ENCODE measurements at regions not wholly inside any gene's neighbourhood (a gene's known extent, or its start where the extent isn't known, plus 50 kb on each side); places are given as distances from the start of the nearest gene placed in this dataset.

- Histone ChIP-seq H3K9me2 (replicated peaks; ENCODE audit: insufficient read depth, low read length) (no peaks in the 10 kb centered on the region), H3K4me2 (ENCODE audit: low read depth, low read length, poor library complexity, severe bottlenecking) (no peak overlapping the region), H3K4me1 (ENCODE audit: low read length) (no peaks in the 10 kb centered on the region), H3K27ac (ENCODE audit: low read length) (no peak overlapping the region), H3K9me3 (ENCODE audit: low read length) (peaks cover 38% of the 10 kb centered on the region), H3K27me3 (ENCODE audit: low read length) (no peaks in the 10 kb centered on the region), H2AFZ (ENCODE audit: low read length) (no peak overlapping the region), H4K20me1 (ENCODE audit: insufficient read depth, low read depth, low read length) (no peaks in the 10 kb centered on the region), H3K36me3 (ENCODE audit: insufficient read depth, low read length) (no peaks in the 10 kb centered on the region), H3K79me2 (ENCODE audit: low read length) (no peaks in the 10 kb centered on the region), H3K9ac (ENCODE audit: low read length) (no peak overlapping the region), H3K4me3 (ENCODE audit: low read length) (no peak overlapping the region)
- no peak for DNase-seq
Observed at GRCh38 chr14:41047763-41048162, 558.9 kb upstream of the LRFN5 start.

DNA sequence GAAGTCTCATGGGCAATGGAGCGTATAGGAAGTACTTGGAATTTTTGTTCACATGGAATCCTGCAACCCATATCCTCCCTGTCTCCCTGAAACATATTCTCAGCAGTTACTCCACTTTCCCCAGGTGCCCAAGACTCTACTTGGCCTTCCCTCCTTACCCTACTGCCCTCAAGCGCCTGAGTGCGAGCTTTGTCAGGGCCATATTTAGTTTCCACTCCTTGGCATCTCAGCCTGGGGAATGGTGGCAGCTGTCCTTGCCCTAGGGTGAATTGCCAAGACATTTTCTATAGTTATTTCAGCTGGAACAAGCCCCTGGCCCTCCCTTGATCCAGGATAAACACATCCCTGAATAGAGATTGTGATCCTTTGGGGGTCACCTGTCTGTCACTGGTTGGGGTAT is 569.3 kb upstream of the LRFN5 start:
- no peak for DNase-seq
- H2AFZ ChIP-seq (ENCODE audit: low read length): no peak overlapping the region
- H3K9ac ChIP-seq (ENCODE audit: low read length): no peak overlapping the region
- H3K4me2 ChIP-seq (ENCODE audit: low read depth, low read length, poor library complexity, severe bottlenecking): no peak overlapping the region
- H3K79me2 ChIP-seq (ENCODE audit: low read length): no peaks in the 10 kb centered on the region
- H3K27ac ChIP-seq (ENCODE audit: low read length): no peak overlapping the region
- no peak overlapping the region for H3K4me3 ChIP-seq (ENCODE audit: low read length)
- no peaks in the 10 kb centered on the region for H3K4me1 ChIP-seq (ENCODE audit: low read length)
- H3K36me3 ChIP-seq (ENCODE audit: insufficient read depth, low read length): no peaks in the 10 kb centered on the region
- H3K27me3 ChIP-seq (ENCODE audit: low read length): no peaks in the 10 kb centered on the region
- no peaks in the 10 kb centered on the region for H4K20me1 ChIP-seq (ENCODE audit: insufficient read depth, low read depth, low read length)
- peaks cover 48% of the 10 kb centered on the region for H3K9me3 ChIP-seq (ENCODE audit: low read length)
- H3K9me2 ChIP-seq (replicated peaks; ENCODE audit: insufficient read depth, low read length): no peaks in the 10 kb centered on the region

GRCh38 chr14:41034969-41035368 is 571.7 kb upstream of the LRFN5 start:
- Histone ChIP-seq H4K20me1 (ENCODE audit: insufficient read depth, low read depth, low read length) (no peaks in the 10 kb centered on the region), H3K27ac (ENCODE audit: low read length) (no peak overlapping the region), H2AFZ (ENCODE audit: low read length) (no peak overlapping the region), H3K4me1 (ENCODE audit: low read length) (no peaks in the 10 kb centered on the region), H3K79me2 (ENCODE audit: low read length) (no peaks in the 10 kb centered on the region), H3K36me3 (ENCODE audit: insufficient read depth, low read length) (no peaks in the 10 kb centered on the region), H3K4me3 (ENCODE audit: low read length) (no peak overlapping the region), H3K4me2 (ENCODE audit: low read depth, low read length, poor library complexity, severe bottlenecking) (no peak overlapping the region), H3K27me3 (ENCODE audit: low read length) (no peaks in the 10 kb centered on the region), H3K9ac (ENCODE audit: low read length) (no peak overlapping the region), H3K9me3 (ENCODE audit: low read length) (peaks cover 57% of the 10 kb centered on the region), H3K9me2 (replicated peaks; ENCODE audit: insufficient read depth, low read length) (no peaks in the 10 kb centered on the region)
- no peak for DNase-seq

GRCh38 chr14:41022932-41023331 is 583.7 kb upstream of the LRFN5 start:
- no peak overlapping the region for H3K9ac ChIP-seq (ENCODE audit: low read length)
- DNase-seq: no peak
- no peak overlapping the region for H3K4me3 ChIP-seq (ENCODE audit: low read length)

GRCh38 chr14:41016213-41016612 is 590.5 kb upstream of the LRFN5 start:
- no peak for DNase-seq
- Histone ChIP-seq H4K20me1 (ENCODE audit: insufficient read depth, low read depth, low read length) (no peaks in the 10 kb centered on the region), H3K79me2 (ENCODE audit: low read length) (no peaks in the 10 kb centered on the region), H3K9me2 (replicated peaks; ENCODE audit: insufficient read depth, low read length) (no peaks in the 10 kb centered on the region), H3K4me1 (ENCODE audit: low read length) (no peaks in the 10 kb centered on the region), H3K4me3 (ENCODE audit: low read length) (no peak overlapping the region), H3K9me3 (ENCODE audit: low read length) (peaks cover 34% of the 10 kb centered on the region), H3K4me2 (ENCODE audit: low read depth, low read length, poor library complexity, severe bottlenecking) (no peak overlapping the region), H2AFZ (ENCODE audit: low read length) (no peak overlapping the region), H3K36me3 (ENCODE audit: insufficient read depth, low read length) (no peaks in the 10 kb centered on the region), H3K27me3 (ENCODE audit: low read length) (no peaks in the 10 kb centered on the region), H3K27ac (ENCODE audit: low read length) (no peak overlapping the region), H3K9ac (ENCODE audit: low read length) (no peak overlapping the region)

More at GRCh38 chr14:41022932-41023331, 583.7 kb upstream of the LRFN5 start:
- Histone ChIP-seq H3K27ac (ENCODE audit: low read length) (no peak overlapping the region), H3K79me2 (ENCODE audit: low read length) (no peaks in the 10 kb centered on the region), H3K4me2 (ENCODE audit: low read depth, low read length, poor library complexity, severe bottlenecking) (no peak overlapping the region), H3K4me1 (ENCODE audit: low read length) (no peaks in the 10 kb centered on the region), H3K9me3 (ENCODE audit: low read length) (peaks cover 48% of the 10 kb centered on the region), H2AFZ (ENCODE audit: low read length) (no peak overlapping the region), H3K27me3 (ENCODE audit: low read length) (no peaks in the 10 kb centered on the region), H3K9me2 (replicated peaks; ENCODE audit: insufficient read depth, low read length) (no peaks in the 10 kb centered on the region), H4K20me1 (ENCODE audit: insufficient read depth, low read depth, low read length) (no peaks in the 10 kb centered on the region), H3K36me3 (ENCODE audit: insufficient read depth, low read length) (no peaks in the 10 kb centered on the region)

GRCh38 chr14:41000350-41000749 is 606.3 kb upstream of the LRFN5 start:
- Histone ChIP-seq H4K20me1 (ENCODE audit: insufficient read depth, low read depth, low read length) (no peaks in the 10 kb centered on the region), H3K9me3 (ENCODE audit: low read length) (peaks cover 31% of the 10 kb centered on the region), H3K4me1 (ENCODE audit: low read length) (no peaks in the 10 kb centered on the region), H3K4me2 (ENCODE audit: low read depth, low read length, poor library complexity, severe bottlenecking) (no peak overlapping the region), H3K27ac (ENCODE audit: low read length) (no peak overlapping the region), H3K4me3 (ENCODE audit: low read length) (no peak overlapping the region), H3K27me3 (ENCODE audit: low read length) (no peaks in the 10 kb centered on the region), H3K36me3 (ENCODE audit: insufficient read depth, low read length) (no peaks in the 10 kb centered on the region), H2AFZ (ENCODE audit: low read length) (no peak overlapping the region), H3K9ac (ENCODE audit: low read length) (no peak overlapping the region), H3K79me2 (ENCODE audit: low read length) (no peaks in the 10 kb centered on the region), H3K9me2 (replicated peaks; ENCODE audit: insufficient read depth, low read length) (no peaks in the 10 kb centered on the region)
- DNase-seq: no peak

DNA sequence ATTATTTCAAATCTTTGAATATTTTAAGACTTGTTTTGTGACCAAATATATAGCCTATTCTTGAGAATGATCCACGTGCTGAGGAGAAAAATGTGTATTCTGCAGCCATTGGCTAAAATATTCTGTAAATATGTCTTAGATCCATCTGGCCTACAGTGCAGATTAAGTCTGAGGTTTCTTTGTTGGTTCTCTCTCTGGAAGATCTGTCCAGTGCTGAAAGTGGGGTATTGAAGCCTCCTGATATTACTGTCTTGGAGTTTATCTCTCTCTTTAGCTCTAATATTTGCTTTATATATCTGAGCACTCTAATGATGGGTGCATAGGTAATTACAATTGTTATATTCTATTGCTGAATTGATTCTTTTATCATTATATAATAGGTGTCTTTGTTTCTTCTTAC is 617.4 kb upstream of the LRFN5 start:
- Histone ChIP-seq H4K20me1 (ENCODE audit: insufficient read depth, low read depth, low read length) (no peaks in the 10 kb centered on the region), H3K9me3 (ENCODE audit: low read length) (peaks cover 49% of the 10 kb centered on the region), H3K9me2 (replicated peaks; ENCODE audit: insufficient read depth, low read length) (no peaks in the 10 kb centered on the region), H3K9ac (ENCODE audit: low read length) (no peak overlapping the region), H3K79me2 (ENCODE audit: low read length) (no peaks in the 10 kb centered on the region), H3K36me3 (ENCODE audit: insufficient read depth, low read length) (no peaks in the 10 kb centered on the region), H2AFZ (ENCODE audit: low read length) (no peak overlapping the region), H3K27ac (ENCODE audit: low read length) (no peak overlapping the region), H3K4me3 (ENCODE audit: low read length) (no peak overlapping the region), H3K4me2 (ENCODE audit: low read depth, low read length, poor library complexity, severe bottlenecking) (no peak overlapping the region), H3K4me1 (ENCODE audit: low read length) (no peaks in the 10 kb centered on the region), H3K27me3 (ENCODE audit: low read length) (no peaks in the 10 kb centered on the region)
- DNase-seq: no peak

DNA sequence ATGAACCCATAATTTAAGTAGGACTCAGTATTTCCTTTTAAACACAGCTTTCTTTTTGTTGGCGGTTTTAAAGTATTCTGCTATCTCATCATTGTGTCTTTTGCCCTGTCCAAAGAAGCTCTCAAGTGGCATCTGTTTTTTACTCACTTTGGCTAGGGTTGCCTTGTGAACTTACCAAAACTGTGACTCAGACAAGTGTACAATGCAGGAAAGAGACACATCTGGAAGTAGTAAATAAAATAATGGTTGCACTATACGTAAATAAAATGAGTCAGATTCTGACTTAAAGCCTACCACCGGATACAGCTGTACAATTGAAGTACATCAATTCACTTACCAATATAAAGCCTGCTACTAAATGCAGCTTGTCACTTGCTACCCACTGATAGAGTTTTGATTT is 619.2 kb upstream of the LRFN5 start:
- Histone ChIP-seq H3K27me3 (ENCODE audit: low read length) (no peaks in the 10 kb centered on the region), H3K36me3 (ENCODE audit: insufficient read depth, low read length) (no peaks in the 10 kb centered on the region), H3K4me2 (ENCODE audit: low read depth, low read length, poor library complexity, severe bottlenecking) (no peak overlapping the region), H3K9ac (ENCODE audit: low read length) (no peak overlapping the region), H3K9me2 (replicated peaks; ENCODE audit: insufficient read depth, low read length) (no peaks in the 10 kb centered on the region), H3K79me2 (ENCODE audit: low read length) (no peaks in the 10 kb centered on the region), H3K27ac (ENCODE audit: low read length) (no peak overlapping the region), H4K20me1 (ENCODE audit: insufficient read depth, low read depth, low read length) (no peaks in the 10 kb centered on the region), H3K9me3 (ENCODE audit: low read length) (peaks cover 47% of the 10 kb centered on the region), H3K4me3 (ENCODE audit: low read length) (no peak overlapping the region), H3K4me1 (ENCODE audit: low read length) (no peaks in the 10 kb centered on the region), H2AFZ (ENCODE audit: low read length) (no peak overlapping the region)
- no peak for DNase-seq

DNA sequence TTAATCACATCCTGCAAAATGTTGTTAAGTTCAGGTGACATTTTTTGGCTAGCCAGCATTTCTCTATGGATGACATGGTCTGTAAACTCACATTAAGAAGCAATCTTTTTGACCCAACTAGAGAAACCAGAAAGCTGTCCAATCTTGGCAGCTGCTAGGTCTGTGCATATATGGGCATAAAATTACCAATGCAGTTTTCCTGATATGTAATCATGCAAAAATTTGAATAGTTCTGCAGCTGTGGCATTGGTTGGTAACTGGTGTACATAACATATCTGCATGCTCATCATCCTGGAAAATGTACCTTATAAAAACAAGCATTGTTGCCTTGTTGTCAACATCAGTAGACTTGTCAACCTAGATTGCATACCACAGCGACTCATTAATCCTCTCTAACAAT is 620.0 kb upstream of the LRFN5 start:
- Histone ChIP-seq H3K27ac (ENCODE audit: low read length) (no peak overlapping the region), H3K4me3 (ENCODE audit: low read length) (no peak overlapping the region), H3K9me3 (ENCODE audit: low read length) (peaks cover 46% of the 10 kb centered on the region), H3K36me3 (ENCODE audit: insufficient read depth, low read length) (no peaks in the 10 kb centered on the region), H3K9me2 (replicated peaks; ENCODE audit: insufficient read depth, low read length) (no peaks in the 10 kb centered on the region), H4K20me1 (ENCODE audit: insufficient read depth, low read depth, low read length) (no peaks in the 10 kb centered on the region), H3K9ac (ENCODE audit: low read length) (no peak overlapping the region), H3K4me1 (ENCODE audit: low read length) (no peaks in the 10 kb centered on the region), H3K27me3 (ENCODE audit: low read length) (no peaks in the 10 kb centered on the region), H2AFZ (ENCODE audit: low read length) (no peak overlapping the region), H3K4me2 (ENCODE audit: low read depth, low read length, poor library complexity, severe bottlenecking) (no peak overlapping the region), H3K79me2 (ENCODE audit: low read length) (no peaks in the 10 kb centered on the region)
- no peak for DNase-seq

All from Karpas-422 (cell line).